HG03558 (cell line): ENCODE measurements at regions not wholly inside any gene's neighbourhood (a gene's known extent, or its start where the extent isn't known, plus 50 kb on each side); places are given as distances from the start of the nearest gene placed in this dataset.
"Not testable (repeated sequence)": the region's sequence is repeated elsewhere in the genome, so short reads cannot be mapped to it uniquely, and the experiment has no call there.

Experiments
- ATAC-seq: cut with Tn5 transposase; IDR thresholded peaks from one replicate; pipeline ENCODE4 v1.9.1; 2021; ENCODE audit warnings: moderate number of reproducible peaks; ENCODE audit not compliant: unreplicated experiment; ENCODE audit errors: extremely low read depth

- ATAC-seq = no peak
Observed at GRCh38 chr7:142637240-142637639, 112.0 kb upstream of the PRSS1 start.

- no peak for ATAC-seq
Observed at GRCh38 chr7:142636751-142637150, 112.5 kb upstream of the PRSS1 start.

DNA sequence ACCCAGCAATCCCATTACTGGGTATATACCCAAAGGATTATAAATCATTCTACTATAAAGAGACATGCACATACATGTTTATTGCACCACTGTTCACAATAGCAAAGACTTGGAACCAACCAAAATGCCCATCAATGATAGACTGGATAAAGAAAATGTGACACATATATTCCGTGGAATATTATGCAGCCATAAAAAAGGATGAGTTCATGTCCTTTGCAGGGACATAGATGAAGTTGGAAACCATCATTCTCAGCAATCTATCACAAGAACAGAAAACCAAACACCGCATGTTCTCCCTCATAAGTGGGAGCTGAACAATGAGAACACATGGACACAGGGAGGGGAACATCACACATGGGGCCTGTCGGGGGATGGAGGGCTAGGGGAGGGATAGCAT lies 113.2 kb upstream of the PRSS1 start:
- not testable (repeated sequence) for ATAC-seq

DNA sequence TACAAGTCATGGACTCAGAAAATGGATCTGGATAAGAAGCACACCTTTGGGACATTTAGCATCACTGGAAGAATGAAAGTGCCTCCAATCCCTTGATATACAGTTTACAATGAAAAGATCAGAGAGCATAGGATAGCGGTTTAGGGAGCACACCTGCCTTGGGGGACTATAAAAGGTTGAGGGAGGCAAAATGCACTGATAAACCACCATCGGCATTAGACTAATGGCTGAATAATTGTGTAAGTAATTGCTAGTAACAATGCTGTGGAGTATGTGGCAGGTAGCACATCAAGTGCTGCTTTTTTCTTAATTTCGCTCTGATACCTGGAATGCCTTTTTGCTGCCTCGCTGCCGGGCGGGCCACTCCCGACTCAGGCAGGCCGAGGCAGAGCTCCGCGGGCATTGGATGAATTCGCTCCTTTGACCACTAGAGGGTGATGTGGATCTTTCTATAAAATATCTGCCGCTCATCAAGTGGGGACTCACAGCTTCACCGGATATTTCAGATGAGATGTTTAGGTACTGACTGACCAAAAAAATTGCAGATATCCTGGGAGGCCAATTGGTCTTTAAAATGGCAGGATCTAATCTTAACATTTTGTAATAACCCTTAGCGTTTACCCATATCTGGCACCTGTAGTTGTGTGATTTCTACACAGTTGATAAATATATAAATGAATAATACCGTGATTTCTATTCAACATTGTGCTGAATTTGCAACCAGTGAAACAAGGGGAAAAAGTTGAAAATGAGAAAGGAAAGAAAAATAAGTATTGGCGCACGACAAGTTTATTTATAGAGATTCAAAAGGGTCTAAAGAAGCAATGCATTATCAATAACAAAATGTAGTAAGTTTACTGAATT lies 116.8 kb upstream of the PRSS1 start:
- ATAC-seq = peak; percentile 90

GRCh38 chr7:142629588-142630260 lies 119.5 kb upstream of the PRSS1 start:
- no peak for ATAC-seq

DNA sequence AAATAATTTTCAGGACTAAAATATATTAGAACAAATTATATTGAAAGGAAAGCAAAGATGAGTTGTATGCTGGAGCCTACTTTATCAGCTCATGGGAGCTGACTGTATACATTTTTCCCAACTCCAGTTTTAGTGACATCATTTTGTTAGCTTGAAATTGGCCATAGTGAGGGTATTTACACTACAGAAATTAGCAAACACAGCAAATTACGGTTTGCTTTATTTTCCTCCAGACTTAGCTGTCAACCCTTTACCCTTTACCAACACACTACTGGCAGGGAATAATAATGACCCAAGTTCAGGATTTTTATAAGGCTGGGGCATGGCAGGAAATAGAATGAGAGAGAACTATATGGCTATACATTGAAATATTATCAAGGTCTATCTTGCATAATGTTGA lies 120.3 kb upstream of the PRSS1 start:
- ATAC-seq = no peak

DNA sequence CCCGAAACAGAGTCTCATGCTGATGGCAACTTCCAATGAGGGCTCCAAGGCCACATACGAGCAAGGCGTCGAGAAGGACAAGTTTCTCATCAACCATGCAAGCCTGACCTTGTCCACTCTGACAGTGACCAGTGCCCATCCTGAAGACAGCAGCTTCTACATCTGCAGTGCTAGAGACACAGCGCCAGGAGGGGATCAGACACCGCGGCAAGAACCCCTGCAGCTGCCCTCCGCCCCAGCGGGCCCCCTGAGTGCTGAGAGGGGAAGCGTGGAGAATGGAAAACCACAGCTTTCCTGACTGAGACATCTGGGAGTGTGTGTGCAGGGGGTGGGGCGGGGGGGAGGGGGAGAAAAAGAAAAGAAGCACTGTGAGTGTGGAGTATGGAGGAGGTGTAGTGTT lies 122.0 kb upstream of the PRSS1 start:
- not testable (repeated sequence) for ATAC-seq

- ATAC-seq = no peak
Observed at GRCh38 chr7:142626420-142627035, 122.7 kb upstream of the PRSS1 start.

DNA sequence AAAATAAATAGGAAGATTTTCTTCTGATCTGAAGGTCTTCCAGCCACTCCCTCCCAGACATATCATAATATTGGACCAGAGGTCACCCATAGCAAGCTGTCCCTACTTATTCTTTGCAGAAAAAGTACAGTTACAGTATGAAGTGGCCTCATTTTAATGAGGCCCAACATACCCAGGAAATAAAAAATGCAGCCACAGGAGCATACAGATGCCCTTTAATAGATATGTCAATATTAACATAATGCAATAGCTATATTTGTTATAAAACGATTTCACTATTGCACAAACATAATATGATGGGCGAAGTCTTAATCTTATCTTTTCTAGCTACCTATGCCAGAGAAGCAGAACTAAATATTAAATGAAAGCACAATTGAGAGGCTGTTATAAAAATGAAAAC lies 124.1 kb upstream of the PRSS1 start:
- ATAC-seq = not testable (repeated sequence)

DNA sequence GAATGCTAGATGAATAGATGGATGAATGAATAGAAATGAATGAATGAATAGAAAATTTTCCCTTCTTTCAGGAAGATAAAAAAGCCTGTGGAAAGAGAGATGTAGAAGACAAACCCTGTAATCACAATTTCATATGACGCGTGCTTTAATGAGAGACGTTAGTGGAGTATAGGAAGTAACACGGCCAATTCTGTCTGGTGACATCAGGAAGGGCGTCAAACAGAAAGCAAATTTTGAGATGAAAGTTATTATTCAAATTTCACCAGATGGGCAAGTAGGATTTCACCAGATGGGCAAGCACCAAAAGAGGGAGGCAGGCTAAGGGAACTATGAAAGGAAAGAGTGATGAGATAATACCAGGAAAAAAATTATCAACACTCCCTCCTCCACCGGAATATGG lies 128.9 kb upstream of the PRSS1 start:
- ATAC-seq = no peak

- no peak for ATAC-seq
Observed at GRCh38 chr7:142618655-142619351, 130.5 kb upstream of the PRSS1 start.

GRCh38 chr7:142616842-142617241 lies 132.4 kb upstream of the PRSS1 start:
- ATAC-seq = no peak

DNA sequence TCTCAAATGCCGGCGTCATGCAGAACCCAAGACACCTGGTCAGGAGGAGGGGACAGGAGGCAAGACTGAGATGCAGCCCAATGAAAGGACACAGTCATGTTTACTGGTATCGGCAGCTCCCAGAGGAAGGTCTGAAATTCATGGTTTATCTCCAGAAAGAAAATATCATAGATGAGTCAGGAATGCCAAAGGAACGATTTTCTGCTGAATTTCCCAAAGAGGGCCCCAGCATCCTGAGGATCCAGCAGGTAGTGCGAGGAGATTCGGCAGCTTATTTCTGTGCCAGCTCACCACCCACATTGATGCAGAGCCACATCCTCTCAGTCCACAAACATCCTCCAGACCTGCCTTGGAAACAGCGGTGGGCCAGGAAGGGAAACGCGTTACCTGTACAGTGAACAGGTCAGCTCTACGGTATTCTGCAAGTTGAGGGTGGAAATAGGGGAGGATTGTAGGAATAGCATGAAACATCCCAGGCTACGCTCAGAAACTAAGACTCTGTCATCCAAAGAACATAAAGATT lies 133.1 kb upstream of the PRSS1 start:
- ATAC-seq = no peak

- ATAC-seq = no peak
Observed at GRCh38 chr7:142615508-142615907, 133.8 kb upstream of the PRSS1 start.

GRCh38 chr7:142614116-142614515 lies 135.2 kb upstream of the PRSS1 start:
- ATAC-seq = no peak

DNA sequence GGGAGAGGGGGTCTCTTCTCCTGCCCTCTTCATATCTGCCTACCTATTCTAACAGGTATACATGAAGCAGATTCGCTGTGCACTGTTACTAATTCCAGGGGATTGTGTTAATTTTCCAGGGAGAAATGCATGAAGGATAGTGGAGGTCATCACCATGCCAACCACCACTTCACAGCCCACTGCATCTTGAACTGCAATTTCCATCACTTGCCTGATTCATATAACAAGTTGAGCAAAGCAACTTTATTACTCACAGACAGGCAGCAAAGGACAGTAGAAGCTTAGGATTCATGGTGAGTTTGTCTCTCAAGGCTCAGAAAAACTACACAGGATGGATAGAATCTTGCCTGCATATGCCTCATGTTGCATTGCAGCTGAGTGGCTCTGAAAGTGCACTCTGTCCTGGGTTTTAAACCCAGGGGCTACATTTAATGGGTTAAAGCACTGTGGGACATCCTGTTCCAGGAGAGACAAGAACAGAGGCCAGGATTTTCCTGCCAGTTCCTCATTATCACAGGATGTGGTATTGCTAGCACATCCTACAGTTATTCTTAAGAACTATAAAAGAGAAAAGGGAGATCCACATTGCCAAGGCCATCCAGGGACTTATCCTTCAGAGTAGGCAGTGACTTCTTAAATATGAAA lies 136.9 kb upstream of the PRSS1 start:
- ATAC-seq = no peak

- ATAC-seq = no peak
Observed at GRCh38 chr7:142611566-142612236, 137.6 kb upstream of the PRSS1 start.

DNA sequence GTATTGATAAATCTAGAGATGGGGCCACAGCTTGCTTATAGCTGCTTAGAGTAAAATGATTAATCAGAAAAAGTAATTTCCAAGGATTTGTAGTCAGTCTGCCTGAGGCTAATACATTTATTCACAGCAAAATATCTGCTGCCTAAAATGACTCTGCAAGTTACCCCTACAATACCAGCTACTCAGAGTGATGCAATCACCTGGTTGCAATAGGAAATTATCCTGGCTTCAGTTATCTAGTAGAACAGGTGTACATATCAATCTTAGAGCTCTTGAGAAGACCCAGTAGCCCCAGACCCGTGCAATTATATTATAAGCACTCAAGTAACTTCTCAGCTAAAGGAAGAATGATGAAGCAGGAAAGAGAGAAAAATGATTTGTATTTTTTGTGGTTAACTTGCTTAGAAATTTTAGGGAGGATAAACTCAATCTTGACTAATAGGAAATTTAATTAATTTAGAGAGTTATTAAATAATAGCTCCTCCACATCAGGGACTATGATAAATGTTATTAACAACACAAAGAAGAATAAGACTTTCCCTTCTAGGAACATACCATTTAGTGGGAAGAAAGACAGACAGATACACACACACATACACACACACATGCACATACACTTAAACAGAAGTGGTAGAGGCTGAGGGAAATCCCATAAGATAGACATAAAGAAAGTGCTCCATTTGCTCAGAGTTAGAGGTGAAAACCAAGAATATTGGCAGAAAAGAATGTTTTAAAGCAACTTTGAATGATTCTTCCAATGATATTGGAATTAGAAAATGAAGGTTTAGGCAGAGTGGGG lies 140.4 kb upstream of the PRSS1 start:
- ATAC-seq = no peak

- ATAC-seq = no peak
Observed at GRCh38 chr7:142607351-142607750, 141.9 kb upstream of the PRSS1 start.
